GM18505 (cell line): ENCODE measurements at regions not wholly inside any gene's neighbourhood (a gene's known extent, or its start where the extent isn't known, plus 50 kb on each side); places are given as distances from the start of the nearest gene placed in this dataset.
"Not testable (repeated sequence)": the region's sequence is repeated elsewhere in the genome, so short reads cannot be mapped to it uniquely, and the experiment has no call there.

Experiments
- ATAC-seq: cut with Tn5 transposase; IDR thresholded peaks from one replicate; pipeline ENCODE4 v1.9.1; 2021; ENCODE audit not compliant: unreplicated experiment
- POLR2A ChIP-seq: IDR thresholded peaks from 4 replicates; pipeline ENCODE4 v1.6.1; 2011; ENCODE audit warnings: borderline replicate concordance; ENCODE audit not compliant: insufficient read depth, insufficient read length; ENCODE audit errors: extremely low read depth

- ATAC-seq: no peak
- no peak for TF ChIP-seq POLR2A
Measured at GRCh38 chr3:194951931-194952582, 266.4 kb downstream of the FAM43A start.

- ATAC-seq: no peak
- TF ChIP-seq POLR2A: no peak
Measured at GRCh38 chr3:194952841-194953241, 267.2 kb downstream of the FAM43A start.

GRCh38 chr3:194953291-194953690, 267.6 kb downstream of the FAM43A start:
- no peak for ATAC-seq
- no peak for TF ChIP-seq POLR2A

GRCh38 chr3:194955546-194955945, 269.9 kb downstream of the FAM43A start:
- TF ChIP-seq POLR2A: no peak
- no peak for ATAC-seq

DNA sequence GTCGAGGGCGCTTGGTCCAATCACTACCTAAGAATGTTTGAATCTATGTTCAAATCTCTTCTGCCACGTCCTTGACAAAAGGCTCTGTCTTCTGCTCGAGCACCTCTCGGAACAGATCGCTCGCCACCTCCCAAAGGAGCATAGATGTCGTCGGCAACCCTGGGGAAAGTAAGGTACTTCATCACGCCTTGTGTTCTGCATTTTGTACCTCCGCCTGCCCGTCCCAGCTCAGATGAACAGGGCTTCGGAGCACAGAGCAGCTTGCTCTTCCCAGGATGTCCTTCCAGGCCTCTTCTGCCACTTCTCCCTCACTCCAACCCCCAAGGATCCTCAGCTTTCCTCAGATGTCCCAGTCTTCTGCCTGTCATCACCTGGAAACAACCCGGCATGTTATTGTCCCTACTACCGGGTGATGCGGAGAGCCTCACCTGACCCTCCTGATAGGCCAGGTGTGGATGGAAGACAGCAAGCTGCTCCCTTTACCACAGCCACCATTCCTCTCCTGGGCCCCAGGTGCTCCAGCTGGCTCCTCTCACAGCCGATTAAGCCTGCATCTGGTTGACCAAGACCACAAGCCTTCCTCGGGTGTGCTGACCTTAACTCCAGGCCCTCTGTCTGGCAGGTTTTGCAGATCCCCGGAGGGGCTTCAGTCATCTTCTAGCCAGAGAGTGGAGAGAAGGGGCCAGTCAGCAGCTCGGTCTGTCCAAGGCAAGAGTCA, 270.5 kb downstream of the FAM43A start:
- no peak for ATAC-seq
- no peak for TF ChIP-seq POLR2A

- TF ChIP-seq POLR2A: no peak
- no peak for ATAC-seq
Measured at GRCh38 chr3:194956697-194957396, 271.2 kb downstream of the FAM43A start.

DNA sequence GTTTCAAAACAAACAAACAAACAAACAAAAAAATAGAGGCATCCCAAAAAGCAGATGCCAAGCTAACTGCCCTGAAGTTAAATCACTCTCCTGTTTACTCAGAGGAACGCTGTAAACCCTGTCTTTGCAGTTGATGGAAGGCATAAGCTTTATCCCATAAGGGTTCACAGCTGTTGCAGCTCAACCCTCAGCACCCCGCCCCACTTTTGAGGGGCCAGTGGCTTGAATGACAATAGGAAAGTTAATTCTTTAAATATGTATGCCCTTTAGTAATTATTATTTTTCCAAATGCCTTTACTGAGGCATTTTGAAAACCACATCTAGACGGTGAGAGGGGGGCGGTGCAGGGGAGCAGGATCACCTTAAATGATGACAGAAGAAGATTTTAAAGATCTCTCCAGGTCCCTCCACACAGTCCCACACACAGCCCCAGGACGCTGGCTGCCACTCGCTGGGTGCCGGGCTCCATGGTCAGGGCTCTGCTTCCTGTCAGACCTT, 272.1 kb downstream of the FAM43A start:
- ATAC-seq: no peak
- no peak for TF ChIP-seq POLR2A

- no peak for ATAC-seq
- TF ChIP-seq POLR2A: no peak
Measured at GRCh38 chr3:194959217-194959616, 273.5 kb downstream of the FAM43A start.

DNA sequence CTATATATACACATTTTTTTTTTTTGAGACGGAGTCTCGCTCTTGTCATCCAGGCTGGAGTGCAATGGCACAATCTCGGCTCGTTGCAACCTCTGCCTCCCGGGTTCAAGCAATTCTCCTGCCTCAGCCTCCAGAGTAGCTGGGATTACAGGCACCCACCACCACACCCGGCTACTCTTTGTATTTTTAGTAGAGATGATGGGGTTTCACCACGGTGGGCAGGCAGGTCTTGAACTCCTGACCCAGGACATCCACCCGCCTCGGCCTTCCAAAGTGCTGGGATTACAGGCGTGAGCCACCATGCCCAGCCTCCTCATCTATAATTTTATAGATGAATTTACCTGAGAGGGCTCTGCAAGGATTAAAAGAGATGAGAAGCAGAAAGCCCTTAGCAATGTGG, 274.0 kb downstream of the FAM43A start:
- not testable (repeated sequence) for ATAC-seq

- no peak for TF ChIP-seq POLR2A
- no peak for ATAC-seq
Measured at GRCh38 chr3:194960446-194961032, 274.9 kb downstream of the FAM43A start.

- ATAC-seq: no peak
- no peak for TF ChIP-seq POLR2A
Measured at GRCh38 chr3:194961149-194961548, 275.5 kb downstream of the FAM43A start.

GRCh38 chr3:194961571-194961970, 275.9 kb downstream of the FAM43A start:
- ATAC-seq: no peak
- no peak for TF ChIP-seq POLR2A

DNA sequence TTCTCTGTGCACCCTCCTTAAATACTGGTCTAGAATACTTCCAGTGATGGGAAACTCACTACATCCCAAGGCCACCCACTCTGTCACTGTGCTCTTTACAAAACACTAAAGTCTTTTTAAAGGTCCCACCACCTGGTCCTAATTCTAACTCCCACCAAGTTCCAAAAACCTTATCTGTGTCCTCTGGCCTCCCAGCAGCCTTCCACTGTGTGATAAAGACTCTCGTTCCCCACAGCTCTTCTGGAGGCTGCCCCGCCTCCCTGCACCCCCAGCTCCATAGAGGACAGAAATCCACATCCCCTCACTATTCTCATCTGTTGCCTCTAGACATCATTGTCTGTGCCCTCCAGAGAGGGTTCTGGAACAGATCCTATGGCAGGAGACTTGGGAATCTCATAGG, 276.4 kb downstream of the FAM43A start:
- TF ChIP-seq POLR2A: no peak
- no peak for ATAC-seq
